ENCODE measurements at regions not wholly inside any gene's neighbourhood (a gene's known extent, or its start where the extent isn't known, plus 50 kb on each side); places are given as distances from the start of the nearest gene placed in this dataset.
A peak's percentile ranks its signal among the peaks of the same experiment; 100 is the strongest.

- TF ChIP-seq, protein P1, sequence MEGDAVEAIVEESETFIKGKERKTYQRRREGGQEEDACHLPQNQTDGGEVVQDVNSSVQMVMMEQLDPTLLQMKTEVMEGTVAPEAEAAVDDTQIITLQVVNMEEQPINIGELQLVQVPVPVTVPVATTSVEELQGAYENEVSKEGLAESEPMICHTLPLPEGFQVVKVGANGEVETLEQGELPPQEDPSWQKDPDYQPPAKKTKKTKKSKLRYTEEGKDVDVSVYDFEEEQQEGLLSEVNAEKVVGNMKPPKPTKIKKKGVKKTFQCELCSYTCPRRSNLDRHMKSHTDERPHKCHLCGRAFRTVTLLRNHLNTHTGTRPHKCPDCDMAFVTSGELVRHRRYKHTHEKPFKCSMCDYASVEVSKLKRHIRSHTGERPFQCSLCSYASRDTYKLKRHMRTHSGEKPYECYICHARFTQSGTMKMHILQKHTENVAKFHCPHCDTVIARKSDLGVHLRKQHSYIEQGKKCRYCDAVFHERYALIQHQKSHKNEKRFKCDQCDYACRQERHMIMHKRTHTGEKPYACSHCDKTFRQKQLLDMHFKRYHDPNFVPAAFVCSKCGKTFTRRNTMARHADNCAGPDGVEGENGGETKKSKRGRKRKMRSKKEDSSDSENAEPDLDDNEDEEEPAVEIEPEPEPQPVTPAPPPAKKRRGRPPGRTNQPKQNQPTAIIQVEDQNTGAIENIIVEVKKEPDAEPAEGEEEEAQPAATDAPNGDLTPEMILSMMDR (IDR thresholded peaks at IDR 0.05): no peak
Observed at GRCh38 chr4:137274404-137274803, 257.9 kb downstream of the PCDH18 start.

GRCh38 chr4:137267024-137267423, 265.3 kb downstream of the PCDH18 start:
- TF ChIP-seq, protein P1 (IDR thresholded peaks at IDR 0.05): no peak

GRCh38 chr4:137266511-137266910, 265.8 kb downstream of the PCDH18 start:
- TF ChIP-seq, protein P1 (IDR thresholded peaks at IDR 0.05): no peak

GRCh38 chr4:137263206-137263605, 269.1 kb downstream of the PCDH18 start:
- TF ChIP-seq, protein P1 (IDR thresholded peaks at IDR 0.05): no peak

GRCh38 chr4:137253949-137254348, 278.3 kb downstream of the PCDH18 start:
- TF ChIP-seq, protein P1 (IDR thresholded peaks at IDR 0.05): no peak

DNA sequence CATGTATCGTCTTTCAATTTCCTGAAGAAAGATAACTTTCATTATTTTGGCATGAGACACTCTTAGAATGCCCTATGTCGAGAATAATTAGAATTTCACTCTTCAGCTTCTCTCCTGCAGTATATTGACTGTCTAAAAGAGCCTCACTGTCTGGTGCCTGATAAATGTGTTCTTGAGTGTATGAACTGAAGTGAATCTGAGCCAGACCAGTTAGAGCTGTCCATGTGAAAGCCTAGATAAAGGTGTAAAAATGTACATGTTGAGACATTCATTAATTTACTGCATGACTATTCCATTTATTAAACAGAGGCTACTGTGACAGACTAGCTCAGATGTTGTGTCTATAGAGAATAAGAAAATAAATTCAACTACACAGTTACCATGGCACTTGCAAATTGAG, 283.2 kb downstream of the PCDH18 start:
- TF ChIP-seq, protein P1 (IDR thresholded peaks at IDR 0.05): no peak

DNA sequence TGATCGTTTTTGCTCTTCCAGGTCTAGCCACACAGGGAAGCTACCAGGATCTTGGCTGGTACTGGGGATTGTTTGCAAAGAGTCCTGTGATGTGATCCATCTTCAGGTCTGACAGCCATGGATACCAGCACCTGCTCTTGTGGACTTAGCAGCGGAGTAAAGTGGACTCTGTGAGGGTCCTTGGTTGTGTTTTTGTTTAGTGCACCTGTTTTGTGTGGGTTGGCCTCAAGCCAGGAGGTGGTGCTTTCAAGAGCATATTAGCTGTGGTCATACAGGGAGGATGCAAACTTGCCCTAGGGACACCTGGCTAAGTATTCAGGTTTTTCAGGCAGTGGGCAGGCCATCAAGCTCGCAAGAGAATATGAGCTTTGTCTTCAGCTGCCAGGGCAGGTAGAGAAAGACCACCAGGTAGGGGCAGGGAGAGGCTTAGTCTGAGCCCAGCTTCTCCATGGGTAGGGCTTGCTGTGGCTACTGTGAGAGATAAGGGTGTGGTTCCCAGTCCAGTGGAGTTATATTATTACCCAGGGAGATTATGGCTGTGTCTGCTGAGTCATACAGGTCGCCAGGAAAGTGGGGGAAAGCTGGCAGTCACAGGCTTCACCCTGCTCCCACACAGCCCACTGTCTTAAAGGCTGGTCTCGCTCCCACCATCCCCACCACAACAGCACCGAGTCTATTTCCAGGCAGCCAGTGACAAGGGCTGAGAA, 293.7 kb downstream of the PCDH18 start:
- TF ChIP-seq, protein P1 (IDR thresholded peaks at IDR 0.05): no peak

- TF ChIP-seq, protein P1 (IDR thresholded peaks at IDR 0.05): peak; percentile 49
Observed at GRCh38 chr4:137226900-137227299, 305.4 kb downstream of the PCDH18 start.

All from LNCAP (cell line).